ENCODE measurements at regions not wholly inside any gene's neighbourhood (a gene's known extent, or its start where the extent isn't known, plus 50 kb on each side); places are given as distances from the start of the nearest gene placed in this dataset.

GRCh38 chr2:59080451-59081181, 839.5 kb upstream of the FANCL start:
- no peak for DNase-seq (ENCODE audit: low read depth in 1 of 2, low spot score in 1 of 2)
- FAIRE-seq: no peak
- H3K4me2 ChIP-seq: no peak overlapping the region
- no peak overlapping the region for H3K27ac ChIP-seq
- no peaks in the 10 kb centered on the region for H3K9me3 ChIP-seq
- ChIA-PET POLR2A (no interaction called here), CTCF (no interaction called here)
- TF ChIP-seq EHF (CRISPR knock-in tag; IDR thresholded peaks at IDR 0.05): no peak
- TF ChIP-seq HEYL (CRISPR knock-in tag; IDR thresholded peaks at IDR 0.05): no peak
- no peak for TF ChIP-seq CHD2 (IDR thresholded peaks at IDR 0.05; ENCODE audit: low read length, partially characterized antibody)
- no peak for TF ChIP-seq EP300 (IDR thresholded peaks at IDR 0.05)
- no peak for TF ChIP-seq JUN (IDR thresholded peaks at IDR 0.05)
- TF ChIP-seq, protein P1, sequence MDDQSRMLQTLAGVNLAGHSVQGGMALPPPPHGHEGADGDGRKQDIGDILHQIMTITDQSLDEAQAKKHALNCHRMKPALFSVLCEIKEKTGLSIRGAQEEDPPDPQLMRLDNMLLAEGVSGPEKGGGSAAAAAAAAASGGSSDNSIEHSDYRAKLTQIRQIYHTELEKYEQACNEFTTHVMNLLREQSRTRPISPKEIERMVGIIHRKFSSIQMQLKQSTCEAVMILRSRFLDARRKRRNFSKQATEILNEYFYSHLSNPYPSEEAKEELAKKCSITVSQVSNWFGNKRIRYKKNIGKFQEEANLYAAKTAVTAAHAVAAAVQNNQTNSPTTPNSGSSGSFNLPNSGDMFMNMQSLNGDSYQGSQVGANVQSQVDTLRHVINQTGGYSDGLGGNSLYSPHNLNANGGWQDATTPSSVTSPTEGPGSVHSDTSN (IDR thresholded peaks at IDR 0.05): no peak
- no peak for TF ChIP-seq FOSL2 (IDR thresholded peaks at IDR 0.05)
- no peak for TF ChIP-seq FOSL2 (CRISPR knock-in tag; IDR thresholded peaks at IDR 0.05)
- TF ChIP-seq, protein P2, sequence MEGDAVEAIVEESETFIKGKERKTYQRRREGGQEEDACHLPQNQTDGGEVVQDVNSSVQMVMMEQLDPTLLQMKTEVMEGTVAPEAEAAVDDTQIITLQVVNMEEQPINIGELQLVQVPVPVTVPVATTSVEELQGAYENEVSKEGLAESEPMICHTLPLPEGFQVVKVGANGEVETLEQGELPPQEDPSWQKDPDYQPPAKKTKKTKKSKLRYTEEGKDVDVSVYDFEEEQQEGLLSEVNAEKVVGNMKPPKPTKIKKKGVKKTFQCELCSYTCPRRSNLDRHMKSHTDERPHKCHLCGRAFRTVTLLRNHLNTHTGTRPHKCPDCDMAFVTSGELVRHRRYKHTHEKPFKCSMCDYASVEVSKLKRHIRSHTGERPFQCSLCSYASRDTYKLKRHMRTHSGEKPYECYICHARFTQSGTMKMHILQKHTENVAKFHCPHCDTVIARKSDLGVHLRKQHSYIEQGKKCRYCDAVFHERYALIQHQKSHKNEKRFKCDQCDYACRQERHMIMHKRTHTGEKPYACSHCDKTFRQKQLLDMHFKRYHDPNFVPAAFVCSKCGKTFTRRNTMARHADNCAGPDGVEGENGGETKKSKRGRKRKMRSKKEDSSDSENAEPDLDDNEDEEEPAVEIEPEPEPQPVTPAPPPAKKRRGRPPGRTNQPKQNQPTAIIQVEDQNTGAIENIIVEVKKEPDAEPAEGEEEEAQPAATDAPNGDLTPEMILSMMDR (IDR thresholded peaks at IDR 0.05): no peak
- no peak for TF ChIP-seq POLR2A (IDR thresholded peaks at IDR 0.05; ENCODE audit: low read length)
- TF ChIP-seq RCOR1 (IDR thresholded peaks at IDR 0.05; ENCODE audit: low read depth, low read length): no peak
- TF ChIP-seq, protein P3, sequence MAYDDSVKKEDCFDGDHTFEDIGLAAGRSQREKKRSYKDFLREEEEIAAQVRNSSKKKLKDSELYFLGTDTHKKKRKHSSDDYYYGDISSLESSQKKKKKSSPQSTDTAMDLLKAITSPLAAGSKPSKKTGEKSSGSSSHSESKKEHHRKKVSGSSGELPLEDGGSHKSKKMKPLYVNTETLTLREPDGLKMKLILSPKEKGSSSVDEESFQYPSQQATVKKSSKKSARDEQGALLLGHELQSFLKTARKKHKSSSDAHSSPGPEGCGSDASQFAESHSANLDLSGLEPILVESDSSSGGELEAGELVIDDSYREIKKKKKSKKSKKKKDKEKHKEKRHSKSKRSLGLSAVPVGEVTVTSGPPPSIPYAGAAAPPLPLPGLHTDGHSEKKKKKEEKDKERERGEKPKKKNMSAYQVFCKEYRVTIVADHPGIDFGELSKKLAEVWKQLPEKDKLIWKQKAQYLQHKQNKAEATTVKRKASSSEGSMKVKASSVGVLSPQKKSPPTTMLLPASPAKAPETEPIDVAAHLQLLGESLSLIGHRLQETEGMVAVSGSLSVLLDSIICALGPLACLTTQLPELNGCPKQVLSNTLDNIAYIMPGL (CRISPR knock-in tag; IDR thresholded peaks at IDR 0.05; ENCODE audit: borderline replicate concordance): no peak
- no peak for TF ChIP-seq RAD21 (conservative IDR thresholded peaks at IDR 0.05 in 1 of 2, IDR thresholded peaks at IDR 0.05 in 1 of 2)
- TF ChIP-seq FOXS1 (CRISPR knock-in tag; IDR thresholded peaks at IDR 0.05): no peak
- TF ChIP-seq ZNF302 (CRISPR knock-in tag; IDR thresholded peaks at IDR 0.05): no peak
- TF ChIP-seq HOXB13 (CRISPR knock-in tag; IDR thresholded peaks at IDR 0.05; ENCODE audit: low read depth): no peak
- no peak for TF ChIP-seq HOXB5 (CRISPR knock-in tag; IDR thresholded peaks at IDR 0.05)
- TF ChIP-seq RNF2 (IDR thresholded peaks at IDR 0.05; ENCODE audit: borderline replicate concordance, low read depth): no peak
- TF ChIP-seq, protein P4, sequence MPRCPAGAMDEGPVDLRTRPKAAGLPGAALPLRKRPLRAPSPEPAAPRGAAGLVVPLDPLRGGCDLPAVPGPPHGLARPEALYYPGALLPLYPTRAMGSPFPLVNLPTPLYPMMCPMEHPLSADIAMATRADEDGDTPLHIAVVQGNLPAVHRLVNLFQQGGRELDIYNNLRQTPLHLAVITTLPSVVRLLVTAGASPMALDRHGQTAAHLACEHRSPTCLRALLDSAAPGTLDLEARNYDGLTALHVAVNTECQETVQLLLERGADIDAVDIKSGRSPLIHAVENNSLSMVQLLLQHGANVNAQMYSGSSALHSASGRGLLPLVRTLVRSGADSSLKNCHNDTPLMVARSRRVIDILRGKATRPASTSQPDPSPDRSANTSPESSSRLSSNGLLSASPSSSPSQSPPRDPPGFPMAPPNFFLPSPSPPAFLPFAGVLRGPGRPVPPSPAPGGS (IDR thresholded peaks at IDR 0.05): no peak
- no peak for TF ChIP-seq MAFK (IDR thresholded peaks at IDR 0.05; ENCODE audit: partially characterized antibody)
- no peak for TF ChIP-seq MAX (IDR thresholded peaks at IDR 0.05)
- no peak overlapping the region for H3K4me3 ChIP-seq
- no peaks in the 10 kb centered on the region for H3K4me1 ChIP-seq
- 15% methylated on average over 4 of the region's 4 CpGs for WGBS (ENCODE audit: missing lambda C conversion rate)
- no peak for ATAC-seq

- H3K4me3 ChIP-seq: no peak overlapping the region
- 25% methylated on average over 6 of the region's 6 CpGs for WGBS (ENCODE audit: missing lambda C conversion rate)
- FAIRE-seq: no peak
- POLR2A ChIA-PET: no interaction called here
- CTCF ChIA-PET: interaction anchor here (1.4 kb wide), 1 partner anchor 53 kb away, joined by 7 read pairs; no protein-coding TSS in a partner anchor
- no peak for DNase-seq (ENCODE audit: low read depth in 1 of 2, low spot score in 1 of 2)
- H3K27ac ChIP-seq: no peak overlapping the region
- ATAC-seq: no peak
- H3K4me2 ChIP-seq: no peak overlapping the region
- no peaks in the 10 kb centered on the region for H3K4me1 ChIP-seq
- no peaks in the 10 kb centered on the region for H3K9me3 ChIP-seq
- TF ChIP-seq KDM1A (IDR thresholded peaks at IDR 0.05; ENCODE audit: low read depth) (no peak), RFX5 (IDR thresholded peaks at IDR 0.05) (no peak), BHLHE40 (IDR thresholded peaks at IDR 0.05; ENCODE audit: low read depth, low read length) (no peak), NPAS2 (CRISPR knock-in tag; IDR thresholded peaks at IDR 0.05; ENCODE audit: borderline replicate concordance) (no peak), RNF2 (IDR thresholded peaks at IDR 0.05; ENCODE audit: borderline replicate concordance, low read depth) (no peak), ZNF302 (CRISPR knock-in tag; IDR thresholded peaks at IDR 0.05) (no peak), NR3C1 (IDR thresholded peaks at IDR 0.05) (no peak), HOXB5 (CRISPR knock-in tag; IDR thresholded peaks at IDR 0.05) (no peak)
- TF ChIP-seq, protein P2 (IDR thresholded peaks at IDR 0.05): no peak
- TF ChIP-seq, protein P4 (IDR thresholded peaks at IDR 0.05): no peak
These were observed 836.9 kb upstream of the FANCL start for GRCh38 chr2:59077981-59078531.

Data from A549 (cell line).